ENCODE measurements at regions not wholly inside any gene's neighbourhood (a gene's known extent, or its start where the extent isn't known, plus 50 kb on each side); places are given as distances from the start of the nearest gene placed in this dataset.
"Not testable (repeated sequence)": the region's sequence is repeated elsewhere in the genome, so short reads cannot be mapped to it uniquely, and the experiment has no call there.

DNA sequence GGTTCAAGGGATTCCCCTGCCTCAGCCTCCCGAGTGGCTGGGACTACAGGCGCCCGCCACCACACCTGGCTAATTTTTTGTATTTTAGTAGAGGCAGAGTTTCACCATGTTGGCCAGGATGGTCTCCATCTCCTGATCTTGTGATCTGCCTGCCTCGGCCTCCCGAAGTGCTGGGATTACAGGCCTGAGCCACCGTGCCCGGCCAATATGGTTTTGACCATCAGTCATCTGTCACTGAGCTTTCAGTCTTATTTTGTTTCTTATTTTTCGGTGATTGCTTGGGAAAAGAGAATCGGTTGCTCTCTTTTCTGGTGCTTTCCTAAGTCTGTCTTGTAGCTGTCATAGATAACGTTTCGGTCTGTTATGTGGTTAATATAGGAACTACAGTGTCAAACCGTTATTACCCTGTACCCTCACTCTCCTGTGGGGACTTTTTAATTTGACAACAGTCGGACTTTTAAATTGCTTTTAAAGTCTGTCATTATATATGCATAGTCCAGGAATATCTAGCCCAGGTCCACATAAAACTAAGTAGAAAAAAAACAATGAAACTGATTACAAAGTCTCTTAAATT is 453.4 kb downstream of the KCNJ18 start:
- TF ChIP-seq, protein P1, sequence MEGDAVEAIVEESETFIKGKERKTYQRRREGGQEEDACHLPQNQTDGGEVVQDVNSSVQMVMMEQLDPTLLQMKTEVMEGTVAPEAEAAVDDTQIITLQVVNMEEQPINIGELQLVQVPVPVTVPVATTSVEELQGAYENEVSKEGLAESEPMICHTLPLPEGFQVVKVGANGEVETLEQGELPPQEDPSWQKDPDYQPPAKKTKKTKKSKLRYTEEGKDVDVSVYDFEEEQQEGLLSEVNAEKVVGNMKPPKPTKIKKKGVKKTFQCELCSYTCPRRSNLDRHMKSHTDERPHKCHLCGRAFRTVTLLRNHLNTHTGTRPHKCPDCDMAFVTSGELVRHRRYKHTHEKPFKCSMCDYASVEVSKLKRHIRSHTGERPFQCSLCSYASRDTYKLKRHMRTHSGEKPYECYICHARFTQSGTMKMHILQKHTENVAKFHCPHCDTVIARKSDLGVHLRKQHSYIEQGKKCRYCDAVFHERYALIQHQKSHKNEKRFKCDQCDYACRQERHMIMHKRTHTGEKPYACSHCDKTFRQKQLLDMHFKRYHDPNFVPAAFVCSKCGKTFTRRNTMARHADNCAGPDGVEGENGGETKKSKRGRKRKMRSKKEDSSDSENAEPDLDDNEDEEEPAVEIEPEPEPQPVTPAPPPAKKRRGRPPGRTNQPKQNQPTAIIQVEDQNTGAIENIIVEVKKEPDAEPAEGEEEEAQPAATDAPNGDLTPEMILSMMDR (IDR thresholded peaks at IDR 0.05; ENCODE audit: insufficient read depth, missing control alignments): no peak
- FAIRE-seq: no peak
- no peak for DNase-seq (ENCODE audit: insufficient read length, low spot score)

DNA sequence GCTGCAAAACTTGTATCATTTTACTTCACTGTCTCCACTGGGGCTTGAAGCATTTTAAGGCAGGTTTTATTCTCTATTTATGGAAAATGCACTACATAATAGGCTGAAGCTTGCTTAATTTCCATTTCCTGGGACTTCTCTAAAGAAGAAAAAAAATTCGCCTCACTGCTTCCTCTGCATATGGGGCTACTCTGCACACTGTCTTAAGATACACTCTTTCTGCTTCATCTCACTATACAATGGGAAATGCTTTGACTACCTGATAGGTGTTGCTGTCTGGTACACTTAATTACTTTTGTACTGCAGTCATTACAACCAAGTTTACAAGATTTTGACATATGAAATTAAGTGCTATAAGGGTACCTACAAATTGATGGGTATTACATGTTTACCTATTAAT is 466.0 kb downstream of the KCNJ18 start:
- FAIRE-seq (no peak), DNase-seq (ENCODE audit: insufficient read length, low spot score) (no peak)
- TF ChIP-seq, protein P1 (IDR thresholded peaks at IDR 0.05; ENCODE audit: insufficient read depth, missing control alignments): no peak

DNA sequence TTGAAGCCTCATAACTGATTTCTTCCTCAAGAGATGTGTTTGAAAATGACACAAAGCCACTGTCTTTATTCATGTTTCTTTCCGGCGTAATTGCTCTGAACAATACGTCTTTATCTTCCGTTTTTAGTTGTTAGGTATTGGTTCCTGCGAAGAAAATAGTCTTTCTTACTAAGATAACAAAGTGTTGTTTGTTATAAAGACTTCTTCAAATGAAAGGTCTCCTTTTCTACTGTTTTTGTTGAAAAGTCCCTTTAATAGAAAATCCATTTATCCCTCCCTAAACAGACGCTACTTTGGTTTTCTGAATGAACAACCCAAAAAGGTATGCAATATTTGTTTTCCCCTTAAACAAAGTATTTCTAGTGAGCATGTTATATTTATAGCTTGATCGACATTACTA is 469.1 kb downstream of the KCNJ18 start:
- DNase-seq (ENCODE audit: insufficient read length, low spot score) (no peak), FAIRE-seq (no peak)
- TF ChIP-seq, protein P1 (IDR thresholded peaks at IDR 0.05; ENCODE audit: insufficient read depth, missing control alignments): no peak

DNA sequence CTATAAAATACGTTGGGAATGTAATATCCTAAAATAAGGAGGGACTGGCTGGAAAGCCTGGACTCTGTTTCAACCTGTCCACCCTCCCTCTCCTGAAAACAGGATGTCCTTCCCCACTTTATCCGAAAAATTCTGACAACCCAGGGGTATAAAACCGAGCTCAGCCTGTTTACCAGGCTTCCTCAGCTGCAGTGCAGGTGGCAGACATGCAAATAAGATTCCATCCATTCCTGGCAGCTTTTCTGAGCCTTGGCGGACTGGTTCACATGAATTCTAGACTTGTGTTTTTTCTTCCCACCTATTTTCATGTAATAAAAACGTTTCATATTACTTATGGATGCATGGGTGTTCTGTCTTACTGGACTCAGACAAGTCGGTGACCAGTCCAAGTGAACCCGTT is 479.3 kb downstream of the KCNJ18 start:
- no peak for FAIRE-seq
- TF ChIP-seq, protein P1 (IDR thresholded peaks at IDR 0.05; ENCODE audit: insufficient read depth, missing control alignments): no peak
- no peak for DNase-seq (ENCODE audit: insufficient read length, low spot score)

DNA sequence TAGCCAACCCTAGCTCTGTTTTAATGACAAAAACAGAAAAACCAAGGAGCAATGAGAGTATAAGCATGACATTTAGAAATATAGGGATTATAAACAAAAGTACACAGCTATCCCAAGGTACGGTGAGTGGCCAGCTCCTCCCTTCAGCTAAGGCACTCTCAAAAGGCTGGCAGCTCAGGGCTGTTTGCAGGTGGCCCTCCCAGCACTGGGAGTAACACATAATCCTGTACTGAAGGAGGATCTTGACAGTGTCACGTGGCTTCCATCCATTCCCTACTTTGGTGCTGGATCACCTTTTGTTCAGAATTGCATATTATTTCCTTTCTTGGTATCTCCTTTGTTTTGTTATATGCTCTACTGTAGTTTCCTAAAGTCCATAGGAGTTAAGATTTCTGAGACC is 500.8 kb downstream of the KCNJ18 start:
- TF ChIP-seq, protein P1 (IDR thresholded peaks at IDR 0.05; ENCODE audit: insufficient read depth, missing control alignments): no peak
- FAIRE-seq: no peak
- no peak for DNase-seq (ENCODE audit: insufficient read length, low spot score)

DNA sequence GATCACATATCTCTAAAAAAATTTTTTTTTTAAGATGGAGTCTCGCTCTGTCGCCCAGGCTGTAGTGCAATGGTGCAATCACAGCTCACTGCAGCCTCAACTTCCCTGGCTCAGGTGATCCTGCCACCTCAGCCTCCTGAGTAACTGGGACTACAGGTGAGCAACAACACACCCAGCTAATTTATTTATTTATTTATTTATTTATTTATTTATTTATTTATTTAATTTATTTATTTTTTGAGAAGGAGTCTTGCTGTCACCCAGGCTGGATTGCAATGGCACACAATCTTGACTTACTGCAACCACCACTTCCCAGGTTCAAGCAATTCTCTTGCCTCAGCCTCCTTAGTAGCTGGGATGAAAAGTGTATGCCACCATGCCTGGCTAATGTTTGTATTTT is 507.9 kb downstream of the KCNJ18 start:
- not testable (repeated sequence) for FAIRE-seq

DNA sequence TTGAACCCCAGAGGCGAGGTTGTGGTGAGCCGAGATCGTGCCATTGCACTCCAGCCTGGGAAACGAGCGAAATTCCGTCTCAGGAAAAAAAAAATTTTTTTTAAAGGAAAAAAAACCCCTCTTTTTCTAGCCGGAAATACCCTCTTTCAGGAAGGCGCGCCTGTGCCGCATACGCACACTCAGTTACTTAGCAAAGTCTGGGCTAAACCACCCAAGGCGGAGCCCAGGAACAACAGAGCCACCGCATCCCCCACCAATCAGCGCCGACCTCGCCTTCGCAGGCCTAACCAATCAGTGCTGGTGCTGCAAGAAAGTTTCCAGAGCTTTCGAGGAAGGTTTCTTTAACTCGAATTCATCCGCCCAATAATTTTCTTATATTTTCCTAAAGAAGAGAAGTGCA is 510.4 kb downstream of the KCNJ18 start:
- no peak for DNase-seq (ENCODE audit: insufficient read length, low spot score)
- FAIRE-seq: no peak

More for the DNA sequence above, 507.9 kb downstream of the KCNJ18 start:
- not testable (repeated sequence) for DNase-seq (ENCODE audit: insufficient read length, low spot score)

More for the DNA sequence above, 510.4 kb downstream of the KCNJ18 start:
- TF ChIP-seq, protein P1 (IDR thresholded peaks at IDR 0.05; ENCODE audit: insufficient read depth, missing control alignments): no peak
